ENCODE measurements at regions not wholly inside any gene's neighbourhood (a gene's known extent, or its start where the extent isn't known, plus 50 kb on each side); places are given as distances from the start of the nearest gene placed in this dataset.

GRCh38 chr12:102691773-102692555 is 211.6 kb upstream of the IGF1 start:
- no peaks in the 10 kb centered on the region for H3K9me3 ChIP-seq
- intact Hi-C loops (cut with DNase I, micrococcal nuclease), result no loop called here
- TF ChIP-seq CTCF (IDR thresholded peaks at IDR 0.05), result no peak
- H3K36me3 ChIP-seq (ENCODE audit: low read depth), result no peaks in the 10 kb centered on the region
- no peaks in the 10 kb centered on the region for H3K4me1 ChIP-seq (ENCODE audit: low read depth)
- no peak for DNase-seq
- ATAC-seq, result no peak
- H3K4me3 ChIP-seq, result no peak overlapping the region

GRCh38 chr12:102690253-102690652 is 209.9 kb upstream of the IGF1 start:
- Histone ChIP-seq H3K36me3 (ENCODE audit: low read depth) (no peaks in the 10 kb centered on the region), H3K9me3 (no peaks in the 10 kb centered on the region), H3K4me1 (ENCODE audit: low read depth) (no peaks in the 10 kb centered on the region), H3K4me3 (no peak overlapping the region)
- intact Hi-C loops (cut with DNase I, micrococcal nuclease), result no loop called here
- TF ChIP-seq CTCF (IDR thresholded peaks at IDR 0.05), result no peak
- ATAC-seq, result no peak
- no peak for DNase-seq

- H3K4me3 ChIP-seq, result no peak overlapping the region
- TF ChIP-seq CTCF (IDR thresholded peaks at IDR 0.05), result no peak
- intact Hi-C loops (cut with DNase I, micrococcal nuclease), result no loop called here
- no peaks in the 10 kb centered on the region for H3K9me3 ChIP-seq
- ATAC-seq (no peak), DNase-seq (no peak)
- H3K4me1 ChIP-seq (ENCODE audit: low read depth), result no peaks in the 10 kb centered on the region
- no peaks in the 10 kb centered on the region for H3K36me3 ChIP-seq (ENCODE audit: low read depth)
Measured at GRCh38 chr12:102689701-102690100, 209.3 kb upstream of the IGF1 start.

GRCh38 chr12:102687523-102687922 is 207.2 kb upstream of the IGF1 start:
- ATAC-seq, result no peak
- no peak overlapping the region for H3K4me3 ChIP-seq
- H3K9me3 ChIP-seq, result no peaks in the 10 kb centered on the region

GRCh38 chr12:102685841-102686240 is 205.5 kb upstream of the IGF1 start:
- ATAC-seq, result no peak
- Histone ChIP-seq H3K4me1 (ENCODE audit: low read depth) (no peaks in the 10 kb centered on the region), H3K9me3 (no peaks in the 10 kb centered on the region), H3K36me3 (ENCODE audit: low read depth) (no peaks in the 10 kb centered on the region), H3K4me3 (no peak overlapping the region)
- TF ChIP-seq CTCF (IDR thresholded peaks at IDR 0.05), result no peak
- intact Hi-C loops (cut with DNase I, micrococcal nuclease), result no loop called here
- DNase-seq, result no peak

More at GRCh38 chr12:102687523-102687922, 207.2 kb upstream of the IGF1 start:
- intact Hi-C loops (cut with DNase I, micrococcal nuclease), result no loop called here
- TF ChIP-seq CTCF (IDR thresholded peaks at IDR 0.05), result no peak
- no peaks in the 10 kb centered on the region for H3K36me3 ChIP-seq (ENCODE audit: low read depth)
- DNase-seq, result no peak
- no peaks in the 10 kb centered on the region for H3K4me1 ChIP-seq (ENCODE audit: low read depth)

Data from mucosa of descending colon (tissue), 3 donors.